Nephron progenitor cell (in vitro differentiated cells): ENCODE measurements at regions not wholly inside any gene's neighbourhood (a gene's known extent, or its start where the extent isn't known, plus 50 kb on each side); places are given as distances from the start of the nearest gene placed in this dataset.

Experiments used
- DNase-seq: peaks from one replicate; pipeline ENCODE4 v3.0.0; 2021
- H3K27ac Mint-ChIP-seq: 2 replicates; pipeline ENCODE4 v1.8.0; 2021; ENCODE audit warnings: mild to moderate bottlenecking, moderate library complexity, mixed read lengths
- H3K27me3 Mint-ChIP-seq: 2 replicates; pipeline ENCODE4 v1.8.0; 2021; ENCODE audit warnings: mild to moderate bottlenecking, low read depth, mixed read lengths; ENCODE audit not compliant: poor library complexity
- H3K36me3 Mint-ChIP-seq: 2 replicates; pipeline ENCODE4 v1.8.0; 2021; ENCODE audit warnings: low read depth, mixed read lengths
- H3K4me1 Mint-ChIP-seq: 2 replicates; pipeline ENCODE4 v1.8.0; 2021; ENCODE audit warnings: mixed read lengths
- H3K4me3 Mint-ChIP-seq: 2 replicates; pipeline ENCODE4 v1.8.0; 2021; ENCODE audit warnings: mild to moderate bottlenecking, moderate library complexity, mixed read lengths
- H3K9me3 Mint-ChIP-seq: 2 replicates; pipeline ENCODE4 v1.8.0; 2021; ENCODE audit warnings: mild to moderate bottlenecking, moderate library complexity, mixed read lengths
- CTCF ChIP-seq: fragments of 200-600 bp; sonication (generic); IDR thresholded peaks from 2 replicates; pipeline ENCODE4 v1.5.0; 2021; ENCODE audit warnings: antibody characterized with exemption

- Mint-ChIP-seq H3K4me1 (no peaks in the 10 kb centered on the region), H3K36me3 (no peaks in the 10 kb centered on the region), H3K9me3 (no peaks in the 10 kb centered on the region), H3K27me3 (peaks cover 10% of the 10 kb centered on the region), H3K4me3 (no peak overlapping the region), H3K27ac (no peak overlapping the region)
- TF ChIP-seq CTCF: no peak
- no peak for DNase-seq
Measured at GRCh38 chr21:35337573-35337972, 288.5 kb upstream of the RUNX1 start.

GRCh38 chr21:35336534-35336933 lies 287.4 kb upstream of the RUNX1 start:
- no peak overlapping the region for H3K4me3 Mint-ChIP-seq
- H3K36me3 Mint-ChIP-seq: no peaks in the 10 kb centered on the region
- TF ChIP-seq CTCF: no peak
- H3K4me1 Mint-ChIP-seq: peaks cover 1% of the 10 kb centered on the region
- H3K27me3 Mint-ChIP-seq: peaks cover 11% of the 10 kb centered on the region
- H3K27ac Mint-ChIP-seq: no peak overlapping the region
- no peak for DNase-seq
- H3K9me3 Mint-ChIP-seq: no peaks in the 10 kb centered on the region

GRCh38 chr21:35335951-35336446 lies 286.9 kb upstream of the RUNX1 start:
- Mint-ChIP-seq H3K4me1 (peaks cover 7% of the 10 kb centered on the region), H3K36me3 (no peaks in the 10 kb centered on the region), H3K4me3 (no peak overlapping the region), H3K9me3 (no peaks in the 10 kb centered on the region), H3K27ac (no peak overlapping the region), H3K27me3 (peaks cover 13% of the 10 kb centered on the region)
- no peak for TF ChIP-seq CTCF
- DNase-seq: no peak

- no peak overlapping the region for H3K27ac Mint-ChIP-seq
- no peak for TF ChIP-seq CTCF
- peaks cover 10% of the 10 kb centered on the region for H3K27me3 Mint-ChIP-seq
- DNase-seq: no peak
- no peaks in the 10 kb centered on the region for H3K36me3 Mint-ChIP-seq
- H3K4me3 Mint-ChIP-seq: no peak overlapping the region
- H3K4me1 Mint-ChIP-seq: peaks cover 15% of the 10 kb centered on the region
- no peaks in the 10 kb centered on the region for H3K9me3 Mint-ChIP-seq
Measured at GRCh38 chr21:35333831-35334618, 284.9 kb upstream of the RUNX1 start.

- Mint-ChIP-seq H3K36me3 (no peaks in the 10 kb centered on the region), H3K27ac (no peak overlapping the region), H3K9me3 (no peaks in the 10 kb centered on the region), H3K4me3 (no peak overlapping the region), H3K4me1 (peaks cover 15% of the 10 kb centered on the region), H3K27me3 (peaks cover 15% of the 10 kb centered on the region)
- no peak for DNase-seq
- no peak for TF ChIP-seq CTCF
Measured at GRCh38 chr21:35332841-35333426, 283.8 kb upstream of the RUNX1 start.
